ENCODE measurements at regions not wholly inside any gene's neighbourhood (a gene's known extent, or its start where the extent isn't known, plus 50 kb on each side); places are given as distances from the start of the nearest gene placed in this dataset.
"Not testable (repeated sequence)": the region's sequence is repeated elsewhere in the genome, so short reads cannot be mapped to it uniquely, and the experiment has no call there.

- H3K9me3 ChIP-seq: no peaks in the 10 kb centered on the region
- no peaks in the 10 kb centered on the region for H3K36me3 ChIP-seq (ENCODE audit: low read depth)
- H3K4me1 ChIP-seq (ENCODE audit: low read depth): no peaks in the 10 kb centered on the region
- no peak for DNase-seq
- no peak overlapping the region for H3K4me3 ChIP-seq
- intact Hi-C loops (cut with DNase I, micrococcal nuclease): no loop called here
- TF ChIP-seq CTCF (IDR thresholded peaks at IDR 0.05): no peak
- no peak for ATAC-seq
Measured at GRCh38 chr14:105635560-105635959, 109.2 kb downstream of the TMEM121 start.

DNA sequence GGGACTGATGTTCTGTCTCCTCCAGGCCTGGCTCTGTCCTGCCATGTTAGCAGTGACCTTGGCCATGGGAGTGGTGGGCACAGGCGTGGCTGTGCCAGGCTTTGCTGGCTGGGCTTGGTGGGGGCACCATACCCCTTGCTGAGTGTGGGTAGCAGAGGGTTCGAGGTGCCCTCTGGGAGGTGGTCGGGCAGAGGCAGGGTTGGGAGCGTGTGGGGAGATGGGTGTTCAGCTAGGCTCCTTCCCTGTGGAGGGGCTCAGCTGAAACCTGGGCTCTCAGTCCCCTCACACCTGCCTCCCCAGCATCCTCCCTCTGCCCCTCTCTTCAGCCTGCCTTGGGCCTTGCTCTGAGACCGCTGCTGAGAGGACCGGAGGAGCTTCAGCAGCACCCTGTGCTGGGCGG lies 109.6 kb downstream of the TMEM121 start:
- H3K4me3 ChIP-seq; H3K36me3 ChIP-seq (ENCODE audit: low read depth); H3K4me1 ChIP-seq (ENCODE audit: low read depth); H3K9me3 ChIP-seq; DNase-seq; ATAC-seq; intact Hi-C loops (cut with DNase I, micrococcal nuclease): not testable (repeated sequence)

DNA sequence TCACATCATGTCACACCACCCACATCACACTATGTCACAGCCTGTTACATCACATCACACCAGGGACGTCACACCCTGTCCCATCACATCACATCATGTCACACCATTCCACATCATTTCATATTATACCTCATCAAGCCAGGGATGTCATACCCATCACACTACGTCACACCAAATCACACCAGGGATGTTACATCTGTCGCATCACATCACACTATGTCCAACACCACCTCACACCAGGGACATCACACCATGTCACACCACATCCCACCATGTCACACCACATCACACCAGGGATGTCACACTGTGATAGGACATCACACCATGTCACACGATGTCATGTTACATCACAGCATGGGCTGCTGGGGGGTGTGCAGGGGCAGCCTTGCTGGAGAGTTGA lies 110.6 kb downstream of the TMEM121 start:
- Histone ChIP-seq H3K4me1 (ENCODE audit: low read depth) (no peaks in the 10 kb centered on the region), H3K36me3 (ENCODE audit: low read depth) (no peaks in the 10 kb centered on the region), H3K4me3 (no peak overlapping the region), H3K9me3 (no peaks in the 10 kb centered on the region)
- no peak for ATAC-seq
- intact Hi-C loops (cut with DNase I, micrococcal nuclease): no loop called here
- no peak for DNase-seq
- no peak for TF ChIP-seq CTCF (IDR thresholded peaks at IDR 0.05)

GRCh38 chr14:105637345-105637744 lies 111.0 kb downstream of the TMEM121 start:
- intact Hi-C loops (cut with DNase I, micrococcal nuclease); DNase-seq; H3K4me3 ChIP-seq; H3K36me3 ChIP-seq (ENCODE audit: low read depth); H3K9me3 ChIP-seq; ATAC-seq; H3K4me1 ChIP-seq (ENCODE audit: low read depth): not testable (repeated sequence)

DNA sequence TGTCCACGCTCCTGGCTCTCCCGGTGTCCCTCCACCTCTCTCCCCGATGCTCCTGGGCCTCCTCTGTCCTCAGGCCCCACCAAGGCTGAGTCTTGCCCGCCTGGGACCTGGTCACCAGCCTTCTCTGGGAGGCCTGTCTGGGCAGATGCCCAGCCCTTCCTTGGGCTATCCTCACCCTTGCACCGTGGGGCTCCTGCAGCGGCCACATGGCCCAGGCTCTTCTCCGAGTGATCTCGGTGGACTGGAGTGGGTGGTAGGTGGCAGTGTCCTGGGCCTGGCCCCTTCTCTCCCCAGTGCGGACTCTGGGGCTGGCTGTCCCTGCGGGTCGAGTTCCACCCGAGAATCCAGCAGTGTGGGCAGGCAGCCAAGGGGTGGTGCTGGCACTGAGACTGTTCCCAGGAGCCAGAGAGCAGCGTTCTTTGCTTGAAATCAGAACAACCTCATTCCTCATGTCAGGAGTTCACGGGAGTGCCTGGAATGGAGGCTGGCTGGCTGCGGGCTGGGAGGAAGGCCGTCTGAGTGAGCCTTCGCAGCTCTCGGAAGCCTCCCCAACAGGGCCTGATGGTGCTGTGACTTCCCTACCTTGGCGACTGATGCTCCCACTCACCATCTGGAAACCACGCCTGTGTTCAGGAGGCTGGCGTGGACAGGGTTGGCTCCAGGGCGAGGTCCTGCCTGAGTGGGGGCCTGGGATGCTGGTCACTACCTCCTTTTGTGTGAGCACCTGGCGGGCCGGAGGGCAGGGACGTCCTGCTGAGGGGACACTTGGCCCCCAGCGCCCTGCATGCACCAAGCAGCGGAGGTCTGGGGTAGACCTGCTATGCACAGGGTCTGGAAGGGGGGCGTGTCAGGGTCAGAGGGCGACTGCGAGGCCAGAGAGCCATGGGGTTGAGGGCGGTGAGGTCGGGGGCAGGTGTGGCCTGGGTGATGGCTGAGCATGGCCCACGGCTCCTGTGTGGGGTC lies 113.9 kb downstream of the TMEM121 start:
- H3K4me3 ChIP-seq; intact Hi-C loops (cut with DNase I, micrococcal nuclease); ATAC-seq; H3K4me1 ChIP-seq (ENCODE audit: low read depth); H3K9me3 ChIP-seq; DNase-seq; H3K36me3 ChIP-seq (ENCODE audit: low read depth): not testable (repeated sequence)

GRCh38 chr14:105641075-105641937 lies 114.9 kb downstream of the TMEM121 start:
- no peak overlapping the region for H3K4me3 ChIP-seq
- TF ChIP-seq CTCF (IDR thresholded peaks at IDR 0.05): no peak
- H3K4me1 ChIP-seq (ENCODE audit: low read depth): no peaks in the 10 kb centered on the region
- ATAC-seq (peak; percentile 19), DNase-seq (no peak)
- H3K9me3 ChIP-seq: no peaks in the 10 kb centered on the region
- no peaks in the 10 kb centered on the region for H3K36me3 ChIP-seq (ENCODE audit: low read depth)
- intact Hi-C loops (cut with DNase I, micrococcal nuclease): no loop called here

DNA sequence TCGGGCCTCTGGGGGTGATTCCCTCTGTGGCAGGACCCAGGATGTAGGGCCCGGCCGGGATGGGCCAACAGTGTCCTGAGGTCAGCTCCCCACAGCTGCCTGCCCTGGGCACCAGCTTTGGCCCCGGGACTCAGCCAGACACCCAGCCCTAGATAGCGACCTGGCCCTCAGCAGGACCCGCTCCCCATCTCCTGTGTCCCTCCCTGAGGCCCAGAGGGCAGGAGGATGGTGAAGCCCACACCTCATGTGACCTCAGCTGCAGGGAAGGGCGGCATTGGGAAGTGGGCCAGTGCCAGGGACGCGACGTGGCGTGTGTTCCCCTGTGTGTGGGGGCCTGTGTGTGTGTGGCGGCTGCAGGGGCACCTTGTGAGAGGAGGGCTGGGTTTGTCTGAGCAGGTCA lies 115.6 kb downstream of the TMEM121 start:
- DNase-seq; H3K9me3 ChIP-seq; H3K4me1 ChIP-seq (ENCODE audit: low read depth); H3K4me3 ChIP-seq; ATAC-seq; H3K36me3 ChIP-seq (ENCODE audit: low read depth); intact Hi-C loops (cut with DNase I, micrococcal nuclease): not testable (repeated sequence)

DNA sequence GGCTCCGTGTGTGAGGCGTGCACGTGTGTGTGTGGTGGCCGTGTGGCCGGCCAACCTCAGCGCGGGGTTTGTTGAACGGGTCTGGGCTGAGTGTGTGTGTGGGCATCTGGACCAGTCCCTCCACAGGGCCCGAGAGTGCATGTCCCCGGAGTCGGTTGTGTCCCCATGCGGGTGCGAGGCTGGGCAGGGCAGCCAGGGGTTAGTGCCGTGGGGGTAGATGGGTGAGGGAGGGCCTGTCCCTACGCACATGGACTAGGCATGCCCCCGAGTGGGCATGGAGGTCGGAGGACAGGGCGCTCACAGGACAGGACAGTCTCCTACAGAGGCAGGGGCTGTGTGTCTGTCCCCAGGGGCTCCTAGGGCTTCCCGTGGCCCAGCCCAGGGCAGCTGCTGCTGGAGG lies 116.1 kb downstream of the TMEM121 start:
- H3K4me3 ChIP-seq; intact Hi-C loops (cut with DNase I, micrococcal nuclease); H3K4me1 ChIP-seq (ENCODE audit: low read depth); H3K9me3 ChIP-seq; H3K36me3 ChIP-seq (ENCODE audit: low read depth); ATAC-seq; DNase-seq: not testable (repeated sequence)

DNA sequence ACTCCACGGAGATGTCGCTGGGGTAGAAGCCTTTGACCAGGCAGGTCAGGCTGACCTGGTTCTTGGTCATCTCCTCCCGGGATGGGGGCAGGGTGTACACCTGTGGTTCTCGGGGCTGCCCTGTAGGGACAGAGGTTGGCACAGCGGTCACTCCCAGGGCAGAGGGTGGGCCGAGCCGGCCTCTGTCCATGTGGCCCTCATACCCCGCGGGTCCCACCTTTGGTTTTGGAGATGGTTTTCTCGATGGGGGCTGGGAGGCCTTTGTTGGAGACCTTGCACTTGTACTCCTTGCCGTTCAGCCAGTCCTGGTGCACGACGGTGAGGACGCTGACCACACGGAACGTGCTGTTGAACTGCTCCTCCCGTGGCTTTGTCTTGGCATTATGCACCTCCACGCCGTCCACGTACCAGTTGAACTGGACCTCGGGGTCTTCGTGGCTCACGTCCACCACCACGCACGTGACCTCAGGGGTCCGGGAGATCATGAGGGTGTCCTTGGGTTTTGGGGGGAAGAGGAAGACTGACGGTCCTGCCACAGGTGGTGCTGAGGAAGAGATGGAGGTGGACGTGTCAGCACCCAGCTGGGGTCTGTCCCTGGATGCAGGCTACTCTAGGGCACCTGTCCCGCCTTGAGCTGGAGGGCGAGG lies 117.1 kb downstream of the TMEM121 start:
- intact Hi-C loops (cut with DNase I, micrococcal nuclease); H3K36me3 ChIP-seq (ENCODE audit: low read depth); ATAC-seq; H3K9me3 ChIP-seq; DNase-seq; H3K4me1 ChIP-seq (ENCODE audit: low read depth); H3K4me3 ChIP-seq: not testable (repeated sequence)

DNA sequence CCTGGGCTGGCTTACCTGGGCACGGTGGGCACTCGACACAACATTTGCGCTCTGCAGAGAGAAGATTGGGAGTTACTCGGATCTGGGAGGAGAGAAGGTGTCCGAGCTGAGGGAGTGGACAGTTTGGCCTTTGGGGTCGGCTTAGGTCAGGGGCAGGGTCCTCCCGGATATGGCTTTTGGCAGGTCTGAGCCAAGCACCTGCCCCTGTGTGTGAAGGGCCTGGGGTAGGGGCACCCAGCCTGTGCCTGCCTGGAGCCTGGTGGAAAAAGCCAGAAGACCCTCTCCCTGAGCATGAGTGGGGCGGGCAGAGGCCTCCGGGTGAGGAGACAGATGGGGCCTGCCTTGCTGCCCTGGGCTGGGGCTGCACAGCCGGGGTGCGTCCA lies 117.7 kb downstream of the TMEM121 start:
- intact Hi-C loops (cut with DNase I, micrococcal nuclease); H3K4me3 ChIP-seq; ATAC-seq; DNase-seq; H3K4me1 ChIP-seq (ENCODE audit: low read depth); H3K36me3 ChIP-seq (ENCODE audit: low read depth); H3K9me3 ChIP-seq: not testable (repeated sequence)

Measured in mucosa of descending colon (tissue), 3 donors.